Fibroblast of lung (primary cell): ENCODE measurements at regions not wholly inside any gene's neighbourhood (a gene's known extent, or its start where the extent isn't known, plus 50 kb on each side); places are given as distances from the start of the nearest gene placed in this dataset.

Experiments
- DNase-seq, 2 donors: peaks; one replicate each; pipeline versions ENCODE4 v3.0.0 to v3.0.0-alpha.2; 2010; ENCODE audit warnings: low read depth in 2 of 2
- H2AFZ ChIP-seq: 2 replicates; pipeline ENCODE4 v1.5.1; 2012; ENCODE audit warnings: low read length, control low read depth, inconsistent platforms
- H3K27ac ChIP-seq: 2 replicates; pipeline ENCODE4 v1.5.1; 2011; ENCODE audit warnings: low read length, control low read depth; ENCODE audit not compliant: insufficient read depth
- H3K27me3 ChIP-seq: 2 replicates; pipeline ENCODE4 v1.5.1; 2011; ENCODE audit warnings: mild to moderate bottlenecking, low read length; ENCODE audit not compliant: control insufficient read depth, insufficient read depth
- H3K36me3 ChIP-seq: 2 replicates; pipeline ENCODE4 v1.5.1; 2011; ENCODE audit warnings: low read length; ENCODE audit not compliant: control insufficient read depth, insufficient read depth
- H3K4me1 ChIP-seq: 2 replicates; pipeline ENCODE4 v1.5.1; 2011; ENCODE audit warnings: low read length; ENCODE audit not compliant: control insufficient read depth, insufficient read depth; ENCODE audit errors: extremely low read depth
- H3K4me2 ChIP-seq: 2 replicates; pipeline ENCODE4 v1.5.1; 2011; ENCODE audit warnings: low read length, control low read depth; ENCODE audit not compliant: insufficient read depth; ENCODE audit errors: extremely low read depth
- H3K4me3 ChIP-seq, 4 experiments: fragments of 200-600 bp in 1 of 4; sonication (generic) in 1 of 4; replicated peaks in 1 of 4; 2 replicates each; pipeline ENCODE4 v1.5.1; 2011 to 2016; ENCODE audit warnings: low read length in 4 of 4, low read depth in 3 of 4, mild to moderate bottlenecking in 3 of 4, control low read depth in 2 of 4, inconsistent platforms in 1 of 4, mixed read lengths in 1 of 4; ENCODE audit not compliant: insufficient read depth in 1 of 4; ENCODE audit errors: control extremely low read depth in 1 of 4
- H3K79me2 ChIP-seq: 2 replicates; pipeline ENCODE4 v1.5.1; 2012; ENCODE audit warnings: mild to moderate bottlenecking, low read length, inconsistent platforms; ENCODE audit not compliant: control insufficient read depth, insufficient read depth
- H3K9ac ChIP-seq: 2 replicates; pipeline ENCODE4 v1.5.1; 2011; ENCODE audit warnings: mild to moderate bottlenecking, low read length, control low read depth; ENCODE audit not compliant: insufficient read depth
- H3K9me3 ChIP-seq: 2 replicates; pipeline ENCODE4 v1.5.1; 2012; ENCODE audit warnings: low read depth, low read length; ENCODE audit not compliant: control insufficient read depth, insufficient read depth
- H4K20me1 ChIP-seq: 2 replicates; pipeline ENCODE4 v1.5.1; 2011; ENCODE audit warnings: low read length; ENCODE audit not compliant: control insufficient read depth, insufficient read depth; ENCODE audit errors: extremely low read depth
- CTCF ChIP-seq, 2 donors: IDR thresholded peaks in 1 of 2; conservative IDR thresholded peaks in 1 of 2; 1 replicate in 1 of 2; 2 replicates in 1 of 2; pipeline ENCODE4 v1.5.1; 2011 to 2012; ENCODE audit warnings: low read length in 2 of 2, control low read depth in 1 of 2, inconsistent platforms in 1 of 2, low read depth in 1 of 2, mild to moderate bottlenecking in 1 of 2
- EZH2 ChIP-seq: IDR thresholded peaks from 2 replicates; pipeline ENCODE4 v1.5.1; 2012; ENCODE audit warnings: low read length, control low read depth, mild to moderate bottlenecking; ENCODE audit errors: missing control alignments

DNA sequence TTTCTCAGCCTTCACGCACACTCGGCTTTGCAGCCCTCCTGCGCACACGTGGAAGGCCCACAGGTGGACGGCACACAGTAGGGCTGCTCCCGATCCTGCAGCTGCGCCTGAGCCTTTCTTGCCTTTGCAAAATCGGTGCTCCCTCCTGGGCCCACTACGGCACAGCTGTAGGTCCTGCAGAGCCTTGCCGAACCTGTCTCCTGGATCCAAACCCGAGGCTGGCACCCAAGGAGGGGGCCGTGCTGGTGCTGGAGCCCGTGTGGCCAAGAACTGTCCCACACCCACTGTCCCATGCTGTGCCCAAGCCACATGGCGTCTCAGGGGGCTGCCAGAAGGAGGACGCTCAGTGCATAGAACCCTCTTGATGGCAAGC, 227.4 kb downstream of the TTLL2 start:
- H3K9me3 ChIP-seq: no peaks in the 10 kb centered on the region
- no peaks in the 10 kb centered on the region for H4K20me1 ChIP-seq
- no peaks in the 10 kb centered on the region for H3K4me1 ChIP-seq
- H3K27ac ChIP-seq: no peak overlapping the region
- H3K4me2 ChIP-seq: no peak overlapping the region
- no peak overlapping the region for H2AFZ ChIP-seq
- DNase-seq: no peak
- H3K27me3 ChIP-seq: no peaks in the 10 kb centered on the region
- H3K4me3 ChIP-seq: no peak overlapping the region
- H3K9ac ChIP-seq: no peak overlapping the region
- no peak for TF ChIP-seq CTCF (conservative IDR thresholded peaks at IDR 0.05 in 1 of 2, IDR thresholded peaks at IDR 0.05 in 1 of 2; ENCODE audit: low read depth in 1 of 2, low read length in 2 of 2)
- no peak for TF ChIP-seq EZH2
- H3K36me3 ChIP-seq: no peaks in the 10 kb centered on the region
- no peaks in the 10 kb centered on the region for H3K79me2 ChIP-seq

DNA sequence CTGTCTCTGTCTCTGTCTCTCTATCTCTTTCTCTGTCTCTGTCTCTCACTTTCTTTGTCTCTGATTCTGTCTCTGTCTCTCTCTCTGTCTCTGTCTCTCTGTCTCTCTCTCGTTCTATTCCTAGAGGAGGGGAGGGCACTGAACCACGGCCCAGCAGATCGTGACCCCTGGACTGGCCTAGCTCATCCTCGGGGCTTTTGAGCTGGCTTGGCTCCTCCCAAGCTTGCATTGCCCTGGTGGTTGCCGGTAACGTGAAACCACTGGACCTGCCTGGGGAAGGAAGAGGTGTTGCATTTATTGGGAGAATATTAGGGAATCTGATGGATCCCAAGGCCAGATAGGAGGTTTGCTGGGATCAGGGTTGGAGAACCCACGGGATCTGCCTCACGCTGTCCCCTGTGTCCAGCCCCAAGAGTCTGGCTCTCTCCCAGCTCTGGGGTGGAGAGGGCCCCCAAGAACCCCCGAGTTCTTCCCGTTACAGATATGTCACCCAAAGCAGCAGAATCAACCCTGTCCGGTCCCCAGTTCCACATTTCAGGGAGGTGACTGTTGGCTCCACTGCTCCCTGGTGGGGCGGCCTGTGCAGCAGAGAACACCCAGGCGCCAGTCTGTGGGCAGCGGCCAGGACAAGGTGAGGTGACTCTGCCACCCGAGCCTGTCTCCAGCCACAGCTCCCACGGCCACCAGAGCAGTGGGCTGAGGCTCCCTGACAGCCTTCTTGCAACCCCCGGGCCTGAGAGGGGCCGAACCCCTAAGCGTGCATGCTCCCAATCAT, 228.3 kb downstream of the TTLL2 start:
- Histone ChIP-seq H3K4me2 (no peak overlapping the region), H3K4me3 (no peak overlapping the region), H3K9me3 (no peaks in the 10 kb centered on the region), H3K27ac (no peak overlapping the region), H3K9ac (no peak overlapping the region), H2AFZ (no peak overlapping the region), H3K4me1 (no peaks in the 10 kb centered on the region), H4K20me1 (no peaks in the 10 kb centered on the region), H3K27me3 (no peaks in the 10 kb centered on the region), H3K36me3 (no peaks in the 10 kb centered on the region), H3K79me2 (no peaks in the 10 kb centered on the region)
- no peak for TF ChIP-seq EZH2
- TF ChIP-seq CTCF (conservative IDR thresholded peaks at IDR 0.05 in 1 of 2, IDR thresholded peaks at IDR 0.05 in 1 of 2; ENCODE audit: low read depth in 1 of 2, low read length in 2 of 2): no peak
- no peak for DNase-seq

- H2AFZ ChIP-seq: no peak overlapping the region
- no peak overlapping the region for H3K9ac ChIP-seq
- no peak for DNase-seq
- H3K27ac ChIP-seq: no peak overlapping the region
- H3K36me3 ChIP-seq: no peaks in the 10 kb centered on the region
- TF ChIP-seq EZH2: no peak
- TF ChIP-seq CTCF (conservative IDR thresholded peaks at IDR 0.05 in 1 of 2, IDR thresholded peaks at IDR 0.05 in 1 of 2; ENCODE audit: low read depth in 1 of 2, low read length in 2 of 2): no peak
- H3K9me3 ChIP-seq: no peaks in the 10 kb centered on the region
- H3K4me1 ChIP-seq: no peaks in the 10 kb centered on the region
- no peak overlapping the region for H3K4me3 ChIP-seq
- H4K20me1 ChIP-seq: no peaks in the 10 kb centered on the region
- H3K79me2 ChIP-seq: no peaks in the 10 kb centered on the region
- H3K27me3 ChIP-seq: no peaks in the 10 kb centered on the region
- no peak overlapping the region for H3K4me2 ChIP-seq
These were observed 228.8 kb downstream of the TTLL2 start for GRCh38 chr6:167553736-167554119.
